Activated naive CD8-positive, alpha-beta T cell treated with anti-CD3 and anti-CD28 coated beads for 36 hours (primary cell): ENCODE measurements at regions not wholly inside any gene's neighbourhood (a gene's known extent, or its start where the extent isn't known, plus 50 kb on each side); places are given as distances from the start of the nearest gene placed in this dataset.
"Not testable (repeated sequence)": the region's sequence is repeated elsewhere in the genome, so short reads cannot be mapped to it uniquely, and the experiment has no call there.

Experiments
- DNase-seq: peaks from one replicate; pipeline ENCODE4 v3.0.0; 2021
- H3K27ac Mint-ChIP-seq: one replicate; pipeline ENCODE4 v1.8.0; 2022; ENCODE audit warnings: mild to moderate bottlenecking, moderate library complexity, mixed read lengths
- H3K27me3 Mint-ChIP-seq: one replicate; pipeline ENCODE4 v1.8.0; 2022; ENCODE audit warnings: mild to moderate bottlenecking, mixed read lengths
- H3K36me3 Mint-ChIP-seq: one replicate; pipeline ENCODE4 v1.8.0; 2021; ENCODE audit warnings: mild to moderate bottlenecking, mixed read lengths
- H3K4me1 Mint-ChIP-seq: one replicate; pipeline ENCODE4 v1.8.0; 2021; ENCODE audit warnings: mixed read lengths
- H3K4me3 Mint-ChIP-seq: one replicate; pipeline ENCODE4 v1.8.0; 2022; ENCODE audit warnings: mild to moderate bottlenecking, moderate library complexity, mixed read lengths
- H3K9me3 Mint-ChIP-seq: one replicate; pipeline ENCODE4 v1.8.0; 2022; ENCODE audit warnings: mixed read lengths

- H3K36me3 Mint-ChIP-seq: no peaks in the 10 kb centered on the region
- no peaks in the 10 kb centered on the region for H3K4me1 Mint-ChIP-seq
- no peak overlapping the region for H3K27ac Mint-ChIP-seq
- DNase-seq: no peak
- no peak overlapping the region for H3K4me3 Mint-ChIP-seq
- H3K9me3 Mint-ChIP-seq: peaks cover 4% of the 10 kb centered on the region
- no peaks in the 10 kb centered on the region for H3K27me3 Mint-ChIP-seq
Observed at GRCh38 chr2:35454966-35455638, 900.5 kb upstream of the CRIM1 start.

DNA sequence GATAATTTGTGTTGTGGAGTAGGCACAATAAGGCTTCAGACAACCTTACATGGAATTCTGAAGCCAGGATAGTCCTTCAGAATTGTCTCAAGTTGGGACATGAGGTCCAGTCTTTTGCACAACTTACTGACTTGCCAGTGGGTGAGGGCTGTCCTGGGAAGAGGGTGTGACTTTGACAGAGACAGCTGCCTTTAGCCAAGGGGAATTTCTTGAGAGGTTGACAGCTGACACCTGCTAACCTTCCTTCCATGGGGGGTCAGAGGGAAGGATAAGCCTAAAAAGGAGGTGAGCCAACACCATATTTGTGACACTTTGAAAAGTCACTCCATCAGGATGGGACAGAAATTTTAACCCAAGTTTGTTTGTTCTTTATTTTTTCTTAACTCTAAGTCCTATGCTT, 907.8 kb upstream of the CRIM1 start:
- Mint-ChIP-seq H3K4me3 (no peak overlapping the region), H3K36me3 (no peaks in the 10 kb centered on the region)

GRCh38 chr2:35447215-35447614, 908.4 kb upstream of the CRIM1 start:
- no peaks in the 10 kb centered on the region for H3K27me3 Mint-ChIP-seq

More for the DNA sequence above, 907.8 kb upstream of the CRIM1 start:
- no peak overlapping the region for H3K27ac Mint-ChIP-seq
- H3K9me3 Mint-ChIP-seq: no peaks in the 10 kb centered on the region
- no peaks in the 10 kb centered on the region for H3K27me3 Mint-ChIP-seq
- H3K4me1 Mint-ChIP-seq: no peaks in the 10 kb centered on the region
- no peak for DNase-seq

GRCh38 chr2:35443087-35443486, 912.5 kb upstream of the CRIM1 start:
- DNase-seq: no peak
- Mint-ChIP-seq H3K4me3 (no peak overlapping the region), H3K4me1 (no peaks in the 10 kb centered on the region), H3K36me3 (no peaks in the 10 kb centered on the region), H3K9me3 (no peaks in the 10 kb centered on the region), H3K27ac (no peak overlapping the region), H3K27me3 (no peaks in the 10 kb centered on the region)

More at GRCh38 chr2:35447215-35447614, 908.4 kb upstream of the CRIM1 start:
- Mint-ChIP-seq H3K36me3 (no peaks in the 10 kb centered on the region), H3K4me1 (no peaks in the 10 kb centered on the region), H3K4me3 (no peak overlapping the region), H3K27ac (no peak overlapping the region), H3K9me3 (no peaks in the 10 kb centered on the region)
- DNase-seq: no peak

GRCh38 chr2:35441575-35441974, 914.0 kb upstream of the CRIM1 start:
- not testable (repeated sequence) for H3K4me3 Mint-ChIP-seq, H3K36me3 Mint-ChIP-seq

DNA sequence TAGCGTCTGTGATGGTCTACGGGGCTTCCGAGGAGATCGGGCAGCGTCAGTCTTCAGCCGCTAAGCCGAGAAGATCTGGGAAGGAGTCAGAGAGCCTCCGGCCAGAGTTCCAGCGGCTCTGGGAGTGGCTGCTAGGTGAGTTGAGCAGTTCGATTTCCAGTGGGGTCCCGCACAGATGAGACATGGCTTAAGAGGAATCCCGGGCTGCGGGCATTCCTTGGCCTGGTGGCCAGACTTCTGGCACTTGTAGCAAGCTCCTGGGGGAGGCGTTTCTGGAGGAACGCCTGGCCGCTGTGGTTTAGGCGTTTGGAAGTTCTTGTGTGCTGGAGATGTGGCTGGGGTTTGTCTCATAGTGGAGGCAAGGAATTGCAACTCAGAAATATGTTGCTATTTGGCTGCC, 915.3 kb upstream of the CRIM1 start:
- DNase-seq, H3K4me3 Mint-ChIP-seq, H3K27me3 Mint-ChIP-seq, H3K27ac Mint-ChIP-seq, H3K4me1 Mint-ChIP-seq, H3K36me3 Mint-ChIP-seq, H3K9me3 Mint-ChIP-seq: not testable (repeated sequence)

More at GRCh38 chr2:35441575-35441974, 914.0 kb upstream of the CRIM1 start:
- H3K9me3 Mint-ChIP-seq, H3K27me3 Mint-ChIP-seq, DNase-seq, H3K4me1 Mint-ChIP-seq, H3K27ac Mint-ChIP-seq: not testable (repeated sequence)

DNA sequence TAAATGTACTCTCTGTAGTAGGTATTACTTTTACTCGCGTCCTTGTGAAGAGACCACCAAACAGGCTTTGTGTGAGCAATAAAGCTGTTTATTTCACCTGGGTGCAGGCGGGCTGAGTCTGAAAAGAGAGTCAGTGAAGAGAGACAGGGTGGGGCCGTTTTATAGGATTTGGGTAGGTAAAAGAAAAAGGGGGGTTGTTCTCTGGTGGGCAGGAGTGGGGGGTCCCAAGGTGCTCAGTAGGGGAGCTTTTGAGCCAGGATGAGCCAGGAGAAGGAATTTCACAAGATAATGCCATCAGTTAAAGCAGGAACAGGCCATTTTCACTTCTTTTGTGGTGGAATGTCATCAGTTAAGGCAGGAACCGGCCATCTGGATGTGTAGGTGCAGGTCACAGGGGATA, 918.7 kb upstream of the CRIM1 start:
- H3K4me1 Mint-ChIP-seq, H3K27ac Mint-ChIP-seq, DNase-seq, H3K27me3 Mint-ChIP-seq, H3K4me3 Mint-ChIP-seq, H3K9me3 Mint-ChIP-seq, H3K36me3 Mint-ChIP-seq: not testable (repeated sequence)

DNA sequence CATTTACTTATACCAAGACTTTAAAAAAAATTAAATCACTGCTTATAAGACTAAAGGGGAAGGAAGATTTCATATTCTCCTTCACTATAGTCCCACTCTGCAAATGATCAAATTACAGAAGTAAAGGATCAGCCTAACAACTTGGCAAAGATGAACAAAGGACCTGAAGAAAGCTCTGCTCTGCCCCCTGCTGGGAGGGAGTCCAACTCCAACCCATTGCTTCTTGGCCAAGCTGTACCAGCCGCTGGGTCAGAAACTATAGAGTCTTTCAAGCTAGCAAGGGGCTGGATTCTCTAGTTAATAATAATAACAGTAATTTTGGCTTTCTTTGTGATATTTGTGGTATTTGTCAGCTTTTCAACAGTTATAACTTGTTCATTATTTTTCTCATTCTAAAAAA, 927.0 kb upstream of the CRIM1 start:
- no peaks in the 10 kb centered on the region for H3K4me1 Mint-ChIP-seq
- no peak overlapping the region for H3K4me3 Mint-ChIP-seq
- DNase-seq: peak; percentile 8
- H3K27me3 Mint-ChIP-seq: no peaks in the 10 kb centered on the region
- H3K27ac Mint-ChIP-seq: no peak overlapping the region
- no peaks in the 10 kb centered on the region for H3K36me3 Mint-ChIP-seq
- H3K9me3 Mint-ChIP-seq: peaks cover 4% of the 10 kb centered on the region

- Mint-ChIP-seq H3K36me3 (no peaks in the 10 kb centered on the region), H3K9me3 (peaks cover 7% of the 10 kb centered on the region), H3K4me3 (no peak overlapping the region), H3K4me1 (no peaks in the 10 kb centered on the region), H3K27me3 (peaks cover 4% of the 10 kb centered on the region), H3K27ac (no peak overlapping the region)
- no peak for DNase-seq
Observed at GRCh38 chr2:35421485-35421884, 934.1 kb upstream of the CRIM1 start.

GRCh38 chr2:35417293-35417692, 938.3 kb upstream of the CRIM1 start:
- Mint-ChIP-seq H3K27ac (no peak overlapping the region), H3K9me3 (peaks cover 7% of the 10 kb centered on the region), H3K27me3 (peaks cover 10% of the 10 kb centered on the region), H3K4me1 (no peaks in the 10 kb centered on the region), H3K4me3 (no peak overlapping the region), H3K36me3 (no peaks in the 10 kb centered on the region)
- DNase-seq: no peak

DNA sequence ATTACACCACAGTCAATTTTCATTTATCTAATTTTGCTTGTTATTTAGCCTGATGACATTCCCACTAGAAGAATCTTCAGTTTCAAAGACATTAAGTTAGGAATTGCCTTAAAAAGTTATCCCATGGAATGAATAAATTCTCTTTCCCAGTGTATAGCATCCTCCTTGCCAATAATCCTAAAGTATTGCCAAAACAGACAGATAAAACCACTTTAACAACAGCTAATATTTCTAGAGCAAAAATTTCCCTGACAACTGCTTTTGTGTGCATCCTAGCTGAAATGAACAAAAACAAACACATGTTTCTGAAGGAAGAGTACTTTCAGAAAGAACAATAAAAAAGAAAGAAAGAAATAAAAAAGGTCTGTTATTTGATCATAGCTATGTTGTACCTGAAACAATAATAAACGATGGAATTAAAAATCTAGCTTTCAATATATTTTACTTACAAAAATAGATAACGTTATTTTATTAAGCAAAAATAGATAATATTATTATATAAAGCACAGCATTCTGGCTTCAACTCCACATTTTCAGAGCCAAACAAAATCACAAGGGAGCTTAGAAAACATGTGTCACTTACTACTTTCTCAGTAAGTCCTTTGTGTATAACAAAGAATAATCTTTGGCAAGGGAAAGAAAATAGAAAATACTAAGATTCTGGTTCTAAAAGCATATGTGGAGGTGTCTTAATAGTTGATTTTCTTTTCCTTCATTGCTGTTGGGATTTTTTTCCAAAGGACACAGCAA, 939.0 kb upstream of the CRIM1 start:
- peaks cover 10% of the 10 kb centered on the region for H3K27me3 Mint-ChIP-seq
- H3K4me3 Mint-ChIP-seq: no peak overlapping the region
- no peak overlapping the region for H3K27ac Mint-ChIP-seq
- no peaks in the 10 kb centered on the region for H3K4me1 Mint-ChIP-seq
- DNase-seq: no peak
- H3K36me3 Mint-ChIP-seq: no peaks in the 10 kb centered on the region
- peaks cover 7% of the 10 kb centered on the region for H3K9me3 Mint-ChIP-seq

GRCh38 chr2:35415942-35416341, 939.6 kb upstream of the CRIM1 start:
- no peaks in the 10 kb centered on the region for H3K36me3 Mint-ChIP-seq
- H3K4me1 Mint-ChIP-seq: no peaks in the 10 kb centered on the region
- peaks cover 5% of the 10 kb centered on the region for H3K9me3 Mint-ChIP-seq
- H3K27ac Mint-ChIP-seq: no peak overlapping the region
- H3K4me3 Mint-ChIP-seq: no peak overlapping the region
- no peak for DNase-seq
- H3K27me3 Mint-ChIP-seq: peaks cover 10% of the 10 kb centered on the region

GRCh38 chr2:35415282-35415681, 940.3 kb upstream of the CRIM1 start:
- Mint-ChIP-seq H3K4me3 (no peak overlapping the region), H3K9me3 (peaks cover 5% of the 10 kb centered on the region), H3K27me3 (peaks cover 10% of the 10 kb centered on the region), H3K27ac (no peak overlapping the region), H3K4me1 (no peaks in the 10 kb centered on the region), H3K36me3 (no peaks in the 10 kb centered on the region)
- DNase-seq: no peak

- Mint-ChIP-seq H3K36me3 (no peaks in the 10 kb centered on the region), H3K27ac (no peak overlapping the region), H3K9me3 (peaks cover 3% of the 10 kb centered on the region), H3K4me1 (no peaks in the 10 kb centered on the region), H3K27me3 (peaks cover 7% of the 10 kb centered on the region), H3K4me3 (no peak overlapping the region)
- peak; percentile 35 for DNase-seq
Observed at GRCh38 chr2:35410431-35411061, 945.0 kb upstream of the CRIM1 start.

GRCh38 chr2:35409762-35410161, 945.8 kb upstream of the CRIM1 start:
- Mint-ChIP-seq H3K4me3 (no peak overlapping the region), H3K4me1 (no peaks in the 10 kb centered on the region), H3K27me3 (peaks cover 7% of the 10 kb centered on the region), H3K36me3 (no peaks in the 10 kb centered on the region), H3K9me3 (peaks cover 3% of the 10 kb centered on the region), H3K27ac (no peak overlapping the region)
- no peak for DNase-seq
